Sciatic nerve (tissue), 2 donors: ENCODE measurements at regions not wholly inside any gene's neighbourhood (a gene's known extent, or its start where the extent isn't known, plus 50 kb on each side); places are given as distances from the start of the nearest gene placed in this dataset.
A peak's percentile ranks its signal among the peaks of the same experiment; 100 is the strongest.
"Not testable (repeated sequence)": the region's sequence is repeated elsewhere in the genome, so short reads cannot be mapped to it uniquely, and the experiment has no call there.

ENCODE experiments used
- ATAC-seq: fragments of 200-7000 bp; cut with Tn5 transposase; one replicate; pipeline ENCODE4 v1.9.1; 2020; ENCODE audit warnings: mild to moderate bottlenecking, moderate library complexity
- DNase-seq: peaks from one replicate; pipeline ENCODE4 v3.0.0-alpha.2; 2020; ENCODE audit warnings: low spot score
- intact Hi-C: fragments of 100-400 bp; cut with DNase I; formaldehyde crosslinking; loops from one replicate; pipeline ENCODE4 v1.14.2; 2022
- donor health status: DM: no; HTN: no; CAD: no.
- donor health status: DM: no; HTN: no; CAD: no.

DNA sequence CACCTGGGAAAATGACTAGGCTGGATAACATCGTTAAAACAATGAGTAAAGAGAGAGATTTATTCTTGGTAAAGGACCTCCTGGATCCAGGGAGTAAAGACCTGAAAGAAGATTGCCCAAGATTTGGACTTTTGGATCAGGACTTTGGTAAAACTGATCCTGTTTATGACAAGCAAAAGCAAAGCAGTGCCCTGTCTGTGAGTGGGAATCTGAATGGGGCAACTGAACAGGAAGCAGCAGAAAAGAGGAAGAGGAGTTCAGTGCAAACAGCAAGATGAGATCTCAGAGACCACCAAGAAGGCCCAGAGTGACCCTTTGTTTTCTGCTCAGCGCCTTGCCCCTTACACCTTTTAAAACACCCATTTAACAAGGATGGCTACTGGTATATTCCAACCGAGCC, 122.0 kb downstream of the VPREB1 start:
- intact Hi-C loops = no loop called here
- DNase-seq = no peak
- no peak for ATAC-seq

- intact Hi-C loops = no loop called here
- no peak for ATAC-seq
- no peak for DNase-seq
These were observed 123.9 kb downstream of the VPREB1 start for GRCh38 chr22:22368516-22368915.

DNA sequence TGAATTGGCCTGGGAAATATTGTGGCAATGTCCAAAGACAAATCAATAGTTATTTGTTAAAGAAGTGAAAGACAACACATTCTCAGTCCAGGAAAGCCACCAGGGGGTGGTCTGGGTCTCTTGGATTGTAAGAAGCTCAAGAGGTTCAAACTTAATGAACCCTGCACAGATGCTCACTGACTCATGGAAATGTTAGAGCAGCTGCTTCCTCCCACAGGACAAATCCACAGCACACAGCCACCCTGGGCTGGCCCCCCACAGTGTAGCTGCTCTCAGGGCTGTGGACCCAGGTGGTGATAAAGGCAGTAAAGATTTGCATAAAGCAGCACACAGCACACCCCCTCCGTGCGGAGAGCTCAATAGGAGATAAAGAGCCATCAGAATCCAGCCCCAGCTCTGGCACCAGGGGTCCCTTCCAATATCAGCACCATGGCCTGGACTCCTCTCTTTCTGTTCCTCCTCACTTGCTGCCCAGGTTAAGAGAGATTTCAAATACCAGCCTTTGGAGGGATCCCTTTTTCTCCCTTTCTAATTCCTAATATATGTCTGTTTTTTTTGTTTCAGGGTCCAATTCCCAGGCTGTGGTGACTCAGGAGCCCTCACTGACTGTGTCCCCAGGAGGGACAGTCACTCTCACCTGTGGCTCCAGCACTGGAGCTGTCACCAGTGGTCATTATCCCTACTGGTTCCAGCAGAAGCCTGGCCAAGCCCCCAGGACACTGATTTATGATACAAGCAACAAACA, 124.8 kb downstream of the VPREB1 start:
- ATAC-seq = peak; percentile 89
- intact Hi-C loops, DNase-seq: not testable (repeated sequence)

- DNase-seq (no peak), ATAC-seq (peak; percentile 54)
- intact Hi-C loops = no loop called here
These were observed 125.3 kb downstream of the VPREB1 start for GRCh38 chr22:22369964-22370270.

GRCh38 chr22:22371031-22371541, 126.5 kb downstream of the VPREB1 start:
- intact Hi-C loops = no loop called here
- ATAC-seq (peak; percentile 77), DNase-seq (no peak)

DNA sequence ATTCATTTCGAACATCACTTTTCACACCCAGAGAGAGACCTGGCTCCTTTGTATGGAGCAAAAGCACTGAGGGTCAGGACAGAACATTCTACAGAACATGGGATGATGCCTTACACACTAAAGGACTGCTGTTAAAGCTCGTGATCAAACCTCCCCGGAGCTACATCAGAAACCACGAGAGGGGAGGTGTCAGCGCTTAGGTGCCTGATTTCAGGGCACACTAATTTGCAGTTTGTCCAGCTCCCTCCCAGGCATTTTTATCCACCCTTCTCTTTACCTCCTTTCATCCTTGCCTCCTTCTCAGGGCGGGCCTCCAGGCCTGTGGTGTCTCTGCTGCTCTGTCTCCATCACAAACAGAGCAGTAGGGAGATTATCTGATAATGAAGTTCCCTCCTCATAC, 127.5 kb downstream of the VPREB1 start:
- DNase-seq (no peak), ATAC-seq (no peak)
- intact Hi-C loops = no loop called here

- ATAC-seq = no peak
- no peak for DNase-seq
- intact Hi-C loops = no loop called here
These were observed 129.6 kb downstream of the VPREB1 start for GRCh38 chr22:22374163-22374562.

DNA sequence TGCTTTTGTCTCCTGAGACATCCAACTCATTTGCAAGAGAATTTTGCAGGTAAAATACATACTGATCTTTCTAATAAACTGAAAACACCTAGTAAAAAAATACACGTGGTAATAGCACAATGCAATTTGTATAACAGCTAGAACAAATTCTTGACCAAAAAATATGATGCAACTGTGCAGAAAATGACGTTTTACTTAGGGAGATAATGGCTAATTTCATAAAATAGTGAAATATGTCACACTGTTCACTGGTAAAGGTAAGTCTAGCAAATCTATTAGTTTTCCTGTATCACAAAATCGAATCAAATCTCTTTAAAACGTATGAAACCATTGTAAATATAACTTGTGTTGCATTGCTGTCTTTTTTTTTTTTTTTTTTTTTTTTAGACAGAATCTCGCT, 130.0 kb downstream of the VPREB1 start:
- intact Hi-C loops = no loop called here
- DNase-seq (no peak), ATAC-seq (no peak)

GRCh38 chr22:22375576-22376351, 131.2 kb downstream of the VPREB1 start:
- intact Hi-C loops = no loop called here
- DNase-seq (no peak), ATAC-seq (no peak)

DNA sequence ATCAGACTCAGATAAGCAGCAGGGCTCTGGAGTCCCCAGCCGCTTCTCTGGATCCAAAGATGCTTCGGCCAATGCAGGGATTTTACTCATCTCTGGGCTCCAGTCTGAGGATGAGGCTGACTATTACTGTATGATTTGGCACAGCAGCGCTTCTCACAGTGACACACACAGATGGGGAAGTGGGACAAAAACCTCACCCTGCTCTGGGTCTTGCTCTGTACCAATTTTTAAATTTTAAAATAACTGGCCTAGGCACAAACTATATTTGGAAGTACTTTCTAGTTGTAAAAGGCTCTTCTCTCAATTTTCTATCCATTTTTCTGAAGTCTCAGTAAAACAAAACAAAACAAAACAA, 131.7 kb downstream of the VPREB1 start:
- ATAC-seq = peak; percentile 42
- intact Hi-C loops = no loop called here
- DNase-seq = no peak

DNA sequence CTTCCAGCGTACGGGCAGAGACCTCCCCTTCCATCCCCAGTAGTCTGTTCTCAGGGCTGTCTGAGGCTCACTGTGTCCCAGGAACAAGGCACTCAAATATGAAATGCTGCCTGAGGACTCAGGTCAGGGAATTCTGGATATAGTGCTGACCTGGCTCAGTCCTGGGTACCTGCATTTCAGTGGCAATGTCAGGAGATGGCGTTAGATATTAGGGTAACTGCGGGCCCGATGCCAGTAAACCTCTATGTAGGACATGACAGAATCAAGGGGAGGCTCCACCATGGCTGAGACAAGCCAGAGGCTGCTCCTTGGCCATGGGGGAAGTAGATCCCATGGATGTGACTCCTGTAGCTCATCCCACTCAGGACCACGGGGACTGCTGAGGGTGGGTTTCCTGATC, 131.7 kb downstream of the ZNF280B start:
- intact Hi-C loops, ATAC-seq: not testable (repeated sequence)
- DNase-seq = peak; percentile 39

DNA sequence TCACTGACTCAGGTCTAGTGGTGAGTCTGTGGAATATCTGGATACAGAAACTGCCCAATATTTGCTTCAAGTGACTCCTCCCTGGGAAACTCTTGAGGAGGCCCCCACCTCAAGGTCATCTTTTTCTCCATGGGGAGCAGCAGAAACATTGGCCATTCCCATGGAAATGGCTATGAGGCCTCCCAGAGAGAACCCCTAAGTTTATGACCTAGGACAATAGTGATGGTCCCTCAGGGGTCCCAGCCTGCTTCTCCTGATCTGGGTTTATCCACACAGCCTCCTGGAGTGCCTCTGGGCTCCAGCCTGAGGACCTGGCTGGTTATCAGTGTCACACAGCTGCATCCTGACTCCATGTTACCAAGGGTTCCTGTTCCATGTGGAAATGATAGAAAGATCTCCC, 131.2 kb downstream of the ZNF280B start:
- no peak for DNase-seq
- intact Hi-C loops = no loop called here
- no peak for ATAC-seq

DNA sequence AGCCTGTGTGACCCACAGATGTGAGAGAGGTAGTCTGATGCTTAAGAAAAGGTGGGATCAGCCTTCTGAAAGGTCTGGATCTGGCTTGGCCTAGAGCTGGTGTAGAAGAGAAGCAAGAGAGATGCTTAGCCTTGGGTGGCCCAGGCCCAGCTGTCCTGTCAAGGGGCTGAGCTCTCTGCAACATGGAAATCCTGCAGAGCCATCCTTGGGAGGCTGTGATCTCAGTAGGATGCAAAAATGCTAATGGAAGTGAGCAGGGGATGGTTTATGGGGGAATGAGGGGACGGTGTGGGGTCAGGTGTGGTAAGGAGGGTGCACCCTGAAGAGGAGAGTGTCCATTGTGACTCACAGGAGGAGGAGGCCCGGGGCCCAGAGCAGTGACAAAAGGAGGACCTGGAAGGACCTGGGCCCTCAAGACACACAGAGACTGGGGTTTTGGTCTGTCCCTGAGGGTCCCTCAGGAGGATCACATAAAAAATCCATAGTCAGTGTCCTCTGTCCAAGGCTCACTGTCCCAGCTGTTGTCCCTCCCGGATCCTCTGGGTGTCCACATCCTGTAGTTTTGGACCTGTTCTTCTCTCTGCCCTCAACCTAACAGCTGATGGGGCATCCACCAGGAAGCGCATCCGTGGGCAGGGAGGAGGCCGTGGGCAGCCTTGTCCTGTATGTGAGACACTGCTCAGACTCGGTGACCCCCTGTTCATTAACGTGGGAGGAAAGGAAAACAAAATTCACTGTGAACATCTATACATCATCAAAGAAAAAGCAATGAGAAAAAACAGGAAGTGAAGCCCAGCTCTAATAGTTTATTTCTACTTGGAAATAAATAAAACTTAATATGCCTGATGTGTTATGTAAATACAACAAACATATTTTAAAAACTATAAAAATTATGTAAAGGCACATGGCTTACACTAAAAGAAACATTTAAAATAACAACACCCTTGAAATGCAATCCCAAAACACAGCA, 129.8 kb downstream of the ZNF280B start:
- no peak for ATAC-seq
- DNase-seq = peak; percentile 28
- intact Hi-C loops = no loop called here

DNA sequence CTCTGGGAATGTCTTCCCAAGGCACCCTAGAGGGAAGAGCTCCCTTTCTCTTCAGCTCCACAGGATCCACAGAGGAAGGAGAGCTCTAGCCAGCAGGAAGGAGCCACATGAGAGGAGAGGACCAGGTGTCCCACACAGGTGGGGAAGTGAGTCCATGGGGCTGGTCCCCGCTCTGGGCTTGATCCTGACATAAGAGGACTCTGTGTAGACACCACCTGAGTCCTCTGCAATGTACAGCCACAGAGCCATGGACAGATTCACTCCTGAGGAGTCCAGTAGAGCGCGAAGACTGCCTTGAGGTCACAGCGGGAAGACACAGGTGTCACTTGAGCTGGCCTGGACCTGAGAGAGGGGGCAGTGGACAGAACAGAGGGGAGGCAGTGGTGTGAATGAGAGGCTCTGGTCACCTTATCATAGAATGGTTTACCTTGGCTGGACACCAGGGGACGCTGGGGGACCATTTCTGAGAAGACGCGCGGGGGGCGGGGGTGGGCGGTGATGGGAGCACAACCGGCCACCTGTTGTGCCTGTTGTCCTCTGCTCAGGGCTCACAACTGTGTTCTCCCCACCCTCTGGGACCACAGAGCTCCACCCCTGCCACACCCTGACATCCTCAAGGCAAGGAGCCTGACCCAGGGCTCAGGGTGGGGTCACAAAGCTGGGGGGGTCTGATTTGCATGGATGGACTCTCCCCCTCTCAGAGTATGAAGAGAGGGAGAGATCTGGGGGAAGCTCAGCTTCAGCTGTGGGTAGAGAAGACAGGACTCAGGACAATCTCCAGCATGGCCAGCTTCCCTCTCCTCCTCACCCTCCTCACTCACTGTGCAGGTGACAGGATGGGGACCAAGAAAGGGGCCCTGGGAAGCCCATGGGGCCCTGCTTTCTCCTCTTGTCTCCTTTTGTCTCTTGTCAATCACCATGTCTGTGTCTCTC, 128.2 kb downstream of the ZNF280B start:
- DNase-seq = peak; percentile 21
- ATAC-seq = no peak
- intact Hi-C loops = no loop called here

DNA sequence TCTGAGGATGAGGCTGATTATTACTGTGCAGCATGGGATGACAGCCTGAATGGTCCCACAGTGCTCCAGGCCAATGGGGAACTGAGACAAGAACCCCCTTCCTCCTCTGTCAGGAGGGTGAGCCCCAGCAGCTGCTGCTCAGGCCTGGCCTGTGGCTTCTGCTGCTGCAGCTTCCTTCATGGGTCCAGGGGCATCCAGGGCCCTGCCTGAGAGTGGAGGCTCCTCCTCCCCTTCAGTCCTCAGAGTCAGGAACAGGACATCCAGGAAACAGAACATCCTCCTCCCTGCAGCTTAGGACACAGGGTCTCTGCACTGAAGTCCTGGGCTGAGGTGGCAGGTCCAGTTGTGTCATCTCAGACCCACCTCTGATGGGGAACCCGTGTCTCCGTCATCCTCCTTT, 127.2 kb downstream of the ZNF280B start:
- peak; percentile 32 for DNase-seq
- ATAC-seq, intact Hi-C loops: not testable (repeated sequence)

GRCh38 chr22:22384267-22384666, 124.3 kb downstream of the ZNF280B start:
- intact Hi-C loops = no loop called here
- ATAC-seq = no peak
- no peak for DNase-seq

GRCh38 chr22:22384668-22385244, 123.8 kb downstream of the ZNF280B start:
- ATAC-seq (no peak), DNase-seq (no peak)
- intact Hi-C loops = no loop called here
